ENCODE measurements at regions not wholly inside any gene's neighbourhood (a gene's known extent, or its start where the extent isn't known, plus 50 kb on each side); places are given as distances from the start of the nearest gene placed in this dataset.
"Not testable (repeated sequence)": the region's sequence is repeated elsewhere in the genome, so short reads cannot be mapped to it uniquely, and the experiment has no call there.

DNA sequence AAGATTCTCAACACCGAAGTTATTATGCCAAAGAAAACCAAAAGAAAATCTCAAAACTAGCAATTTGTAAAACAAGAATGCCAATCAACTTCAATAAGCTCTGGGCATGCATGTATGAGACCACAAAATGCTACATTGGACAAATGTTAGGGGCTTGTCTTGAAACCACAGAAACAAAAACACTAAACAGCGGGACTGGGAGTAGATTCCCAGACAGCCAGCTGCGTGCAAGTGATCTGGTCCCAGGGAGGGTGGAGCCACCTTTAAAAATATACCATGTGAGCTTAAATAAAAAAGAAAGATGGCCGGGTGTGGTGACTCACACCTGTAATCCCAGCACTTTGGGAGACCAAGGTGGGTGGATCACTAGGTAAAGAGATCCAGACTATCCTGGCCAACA, 163.6 kb upstream of the PRICKLE2 start:
- H3K4me1 Mint-ChIP-seq = no peaks in the 10 kb centered on the region
- H3K27ac Mint-ChIP-seq = no peak overlapping the region
- no peak for ATAC-seq
- peaks cover 10% of the 10 kb centered on the region for H3K27me3 Mint-ChIP-seq
- H3K36me3 Mint-ChIP-seq = no peaks in the 10 kb centered on the region
- no peaks in the 10 kb centered on the region for H3K9me3 Mint-ChIP-seq
- H3K4me3 Mint-ChIP-seq = no peak overlapping the region

DNA sequence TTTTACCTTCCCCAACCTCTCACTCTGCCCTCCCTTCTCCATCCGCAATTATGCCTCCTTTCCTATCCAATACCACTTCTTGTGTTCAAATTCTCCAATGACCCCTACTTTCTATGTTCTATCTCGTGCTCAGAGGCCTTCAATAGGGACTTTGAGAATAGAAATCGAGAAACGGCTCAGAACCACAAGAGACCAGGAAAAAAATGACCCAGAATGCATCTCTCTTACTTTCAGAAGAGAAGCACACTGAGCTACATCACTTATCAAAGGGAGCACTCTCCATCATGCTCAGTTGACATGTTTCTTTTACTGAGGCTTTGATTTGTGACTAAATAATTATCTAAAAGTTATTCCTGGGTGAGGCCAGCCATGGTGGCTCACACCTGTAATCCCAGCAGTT, 162.4 kb upstream of the PRICKLE2 start:
- Mint-ChIP-seq H3K9me3 (no peaks in the 10 kb centered on the region), H3K4me3 (no peak overlapping the region), H3K4me1 (no peaks in the 10 kb centered on the region), H3K36me3 (no peaks in the 10 kb centered on the region), H3K27me3 (peaks cover 10% of the 10 kb centered on the region), H3K27ac (no peak overlapping the region)
- ATAC-seq = no peak

GRCh38 chr3:64385277-64385676, 160.0 kb upstream of the PRICKLE2 start:
- H3K27ac Mint-ChIP-seq = no peak overlapping the region
- ATAC-seq = no peak
- no peaks in the 10 kb centered on the region for H3K4me1 Mint-ChIP-seq
- no peak overlapping the region for H3K4me3 Mint-ChIP-seq
- H3K36me3 Mint-ChIP-seq = no peaks in the 10 kb centered on the region
- H3K9me3 Mint-ChIP-seq = no peaks in the 10 kb centered on the region
- peaks cover 10% of the 10 kb centered on the region for H3K27me3 Mint-ChIP-seq

DNA sequence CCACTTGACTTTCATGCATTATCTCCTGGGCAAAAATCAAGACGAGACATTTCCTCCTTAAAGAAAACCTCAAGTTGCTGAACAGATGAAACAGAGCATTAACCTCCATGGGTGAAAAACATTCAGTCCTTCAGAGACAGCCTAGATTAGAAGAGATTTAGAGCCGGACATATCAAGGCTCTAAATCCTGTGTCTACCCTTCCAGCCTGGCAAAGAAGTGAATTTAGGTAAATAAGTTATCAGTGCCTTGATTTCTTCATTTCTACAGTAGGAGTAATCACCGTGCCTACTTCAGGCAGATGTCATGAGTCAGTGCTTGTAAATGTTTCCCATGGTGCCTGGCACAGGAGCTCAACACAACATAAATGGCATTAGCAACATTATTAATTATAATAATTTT, 159.3 kb upstream of the PRICKLE2 start:
- Mint-ChIP-seq H3K27ac (no peak overlapping the region), H3K4me3 (no peak overlapping the region), H3K27me3 (peaks cover 10% of the 10 kb centered on the region), H3K4me1 (no peaks in the 10 kb centered on the region), H3K9me3 (no peaks in the 10 kb centered on the region), H3K36me3 (no peaks in the 10 kb centered on the region)
- no peak for ATAC-seq

DNA sequence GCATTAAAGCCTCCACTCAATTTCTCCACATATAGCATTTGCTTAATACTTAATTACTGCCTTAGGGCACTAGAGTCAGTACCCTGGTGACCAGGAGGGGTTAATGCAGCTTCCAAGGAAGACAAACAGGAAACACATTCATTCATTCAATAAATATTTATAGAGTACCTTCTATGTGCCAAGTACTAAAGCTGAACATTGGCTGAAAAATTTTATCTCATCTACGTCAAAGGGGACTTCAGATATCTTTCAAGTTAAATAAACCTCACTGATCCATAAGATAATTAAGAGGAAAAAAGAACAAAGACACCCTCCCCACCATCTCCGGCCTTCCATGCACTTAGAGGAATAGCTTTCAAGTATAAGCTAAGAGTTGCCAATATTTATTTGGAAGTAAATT, 156.9 kb upstream of the PRICKLE2 start:
- Mint-ChIP-seq H3K4me3 (no peak overlapping the region), H3K27ac (no peak overlapping the region), H3K4me1 (no peaks in the 10 kb centered on the region), H3K36me3 (no peaks in the 10 kb centered on the region), H3K9me3 (no peaks in the 10 kb centered on the region), H3K27me3 (peaks cover 1% of the 10 kb centered on the region)
- no peak for ATAC-seq

DNA sequence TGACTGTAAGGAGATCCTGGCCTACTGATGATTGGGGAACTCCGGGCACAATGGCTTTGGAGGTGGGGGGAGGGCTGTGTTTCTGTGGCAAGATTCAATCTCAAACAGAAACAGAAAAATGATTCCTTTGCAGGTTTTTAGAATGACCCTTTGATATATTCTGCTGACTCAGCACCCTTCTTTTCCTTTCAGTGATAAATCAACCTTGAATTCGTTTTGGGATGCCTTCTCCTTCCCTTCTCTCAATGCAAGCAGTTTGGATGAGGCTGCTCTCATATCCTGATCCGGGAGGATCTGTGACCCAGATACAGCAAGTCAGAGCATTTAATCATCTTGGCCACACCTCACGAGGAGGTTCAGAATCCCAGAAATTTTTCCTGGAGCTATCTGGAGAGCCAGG, 156.1 kb upstream of the PRICKLE2 start:
- ATAC-seq = no peak
- H3K4me1 Mint-ChIP-seq = no peaks in the 10 kb centered on the region
- H3K36me3 Mint-ChIP-seq = no peaks in the 10 kb centered on the region
- no peaks in the 10 kb centered on the region for H3K9me3 Mint-ChIP-seq
- H3K4me3 Mint-ChIP-seq = no peak overlapping the region
- no peak overlapping the region for H3K27ac Mint-ChIP-seq
- no peaks in the 10 kb centered on the region for H3K27me3 Mint-ChIP-seq

DNA sequence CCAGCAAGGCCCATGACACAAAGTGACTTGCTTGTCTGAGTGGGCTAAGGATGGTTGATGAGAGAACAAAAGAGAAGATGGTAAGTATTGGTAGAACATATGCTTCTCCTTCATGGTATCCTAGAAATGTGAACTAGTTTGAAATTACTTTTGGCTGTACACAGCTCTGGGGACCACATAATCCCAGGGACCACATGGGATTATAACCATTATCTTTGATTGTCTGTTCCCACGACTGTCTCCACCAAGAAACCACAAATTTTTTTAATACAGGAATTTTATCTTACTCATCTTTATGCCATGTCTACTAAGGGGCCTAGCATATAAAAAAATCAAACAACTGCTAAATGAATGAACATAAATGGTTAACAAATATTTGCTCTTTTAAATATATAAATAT, 155.3 kb upstream of the PRICKLE2 start:
- H3K27ac Mint-ChIP-seq = no peak overlapping the region
- no peaks in the 10 kb centered on the region for H3K36me3 Mint-ChIP-seq
- H3K4me3 Mint-ChIP-seq = no peak overlapping the region
- H3K4me1 Mint-ChIP-seq = no peaks in the 10 kb centered on the region
- no peaks in the 10 kb centered on the region for H3K27me3 Mint-ChIP-seq
- no peak for ATAC-seq
- no peaks in the 10 kb centered on the region for H3K9me3 Mint-ChIP-seq

DNA sequence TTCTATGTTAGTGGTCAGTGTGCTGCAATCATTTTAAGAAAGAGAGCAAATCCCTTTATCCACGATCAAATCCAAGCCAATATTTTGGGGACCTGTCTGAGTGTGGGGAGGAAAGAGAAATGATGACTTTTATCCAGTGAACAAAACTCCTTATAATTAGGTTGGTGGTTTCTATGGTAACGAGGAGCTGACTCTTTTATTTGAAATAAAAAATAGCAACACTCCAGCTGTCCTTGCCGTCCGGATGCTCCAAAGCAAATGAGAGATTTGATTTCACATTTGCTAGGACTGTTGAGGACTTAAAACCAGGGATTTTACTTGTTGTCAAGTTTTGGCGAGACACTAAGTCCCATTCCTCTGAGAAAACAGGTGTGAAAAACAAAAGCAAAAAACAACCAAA, 154.0 kb upstream of the PRICKLE2 start:
- H3K4me3 Mint-ChIP-seq = no peak overlapping the region

DNA sequence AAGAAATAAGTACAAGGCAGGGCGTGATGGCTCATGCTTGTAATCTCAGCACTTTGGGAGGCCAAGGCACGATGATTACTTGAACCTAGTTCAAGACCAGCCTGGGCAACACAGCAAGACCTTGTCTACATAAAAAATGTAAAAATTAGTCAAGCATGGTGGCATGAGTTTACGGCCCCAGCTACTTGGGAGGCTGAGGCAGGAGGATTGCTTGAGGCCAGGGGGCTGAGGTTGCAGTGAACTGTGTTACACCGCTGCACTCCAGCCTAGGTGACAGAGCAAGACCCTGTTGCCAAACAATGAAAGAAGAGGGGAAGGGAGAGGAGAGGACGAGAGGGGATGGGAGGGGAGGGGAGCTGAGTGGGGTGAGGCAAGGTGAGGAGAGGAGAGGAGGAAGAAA, 152.7 kb upstream of the PRICKLE2 start:
- Mint-ChIP-seq H3K9me3 (peaks cover 3% of the 10 kb centered on the region), H3K27me3 (no peaks in the 10 kb centered on the region), H3K4me1 (no peaks in the 10 kb centered on the region), H3K27ac (no peak overlapping the region), H3K4me3 (no peak overlapping the region), H3K36me3 (no peaks in the 10 kb centered on the region)
- no peak for ATAC-seq

More for the DNA sequence above, 154.0 kb upstream of the PRICKLE2 start:
- H3K36me3 Mint-ChIP-seq = no peaks in the 10 kb centered on the region
- H3K27ac Mint-ChIP-seq = no peak overlapping the region
- no peaks in the 10 kb centered on the region for H3K4me1 Mint-ChIP-seq
- ATAC-seq = no peak
- no peaks in the 10 kb centered on the region for H3K27me3 Mint-ChIP-seq
- peaks cover 3% of the 10 kb centered on the region for H3K9me3 Mint-ChIP-seq

DNA sequence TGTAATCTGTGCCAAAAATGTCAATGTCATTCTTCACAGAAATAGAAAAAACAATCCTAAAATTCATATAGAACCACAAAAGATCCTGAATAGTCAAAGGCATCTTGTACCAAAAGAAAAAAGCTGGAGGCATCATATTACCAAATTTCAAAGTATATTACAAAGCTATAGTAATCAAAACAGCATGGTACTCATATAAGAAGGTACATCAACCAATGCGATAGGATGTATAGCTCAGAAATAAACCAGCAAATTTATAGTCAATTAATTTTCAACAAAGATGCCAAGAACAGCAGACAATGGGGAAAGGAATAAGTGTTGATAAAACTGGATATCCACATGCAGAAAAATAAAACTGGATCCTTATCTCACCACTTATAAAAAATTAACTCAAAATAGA, 150.5 kb upstream of the PRICKLE2 start:
- Mint-ChIP-seq H3K27me3 (peaks cover under 1% of the 10 kb centered on the region), H3K36me3 (no peaks in the 10 kb centered on the region), H3K4me1 (no peaks in the 10 kb centered on the region), H3K4me3 (no peak overlapping the region), H3K27ac (no peak overlapping the region), H3K9me3 (peaks cover 3% of the 10 kb centered on the region)
- no peak for ATAC-seq

DNA sequence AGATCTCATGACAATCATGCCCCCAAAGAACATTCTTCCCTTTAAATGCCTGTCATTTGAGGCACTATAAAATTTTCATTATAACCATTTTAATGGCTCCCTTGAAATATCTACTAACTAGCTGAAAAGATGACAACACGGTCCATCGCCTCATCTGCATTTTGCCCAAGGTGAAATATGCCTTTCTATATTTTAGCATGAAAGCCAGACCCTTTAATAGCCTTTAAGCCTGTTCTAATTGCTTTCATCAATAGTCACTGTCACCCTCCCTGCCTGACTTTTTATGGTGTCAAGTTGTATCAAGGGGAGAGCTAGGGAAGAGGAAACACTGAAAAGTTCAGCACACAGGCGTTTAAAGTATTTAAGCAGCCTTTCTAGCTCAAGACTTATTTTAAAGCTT, 144.1 kb upstream of the PRICKLE2 start:
- no peaks in the 10 kb centered on the region for H3K9me3 Mint-ChIP-seq
- peaks cover 25% of the 10 kb centered on the region for H3K27me3 Mint-ChIP-seq
- no peak overlapping the region for H3K4me3 Mint-ChIP-seq
- no peaks in the 10 kb centered on the region for H3K36me3 Mint-ChIP-seq
- H3K4me1 Mint-ChIP-seq = no peaks in the 10 kb centered on the region
- no peak overlapping the region for H3K27ac Mint-ChIP-seq
- ATAC-seq = no peak

- H3K9me3 Mint-ChIP-seq = no peaks in the 10 kb centered on the region
- peaks cover 25% of the 10 kb centered on the region for H3K27me3 Mint-ChIP-seq
These were observed 143.2 kb upstream of the PRICKLE2 start for GRCh38 chr3:64368257-64369020.

DNA sequence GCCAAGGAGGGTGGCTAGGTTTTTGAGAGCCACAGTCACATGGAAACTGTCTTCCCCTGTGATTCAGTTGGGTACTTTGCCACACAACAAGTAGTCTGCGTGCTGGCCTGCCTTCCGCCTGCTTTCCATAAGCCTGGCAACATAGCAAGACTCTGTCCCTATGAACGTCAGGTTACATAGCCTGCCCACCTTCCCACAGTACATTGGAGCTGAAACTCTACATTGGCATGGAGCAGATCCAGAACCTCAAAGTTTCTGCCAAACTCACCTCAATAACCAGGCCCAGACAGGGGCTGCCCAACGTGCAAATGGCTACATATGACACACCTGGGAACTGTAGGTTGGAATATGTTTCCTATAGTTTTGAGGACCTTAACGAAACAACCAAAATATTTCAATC, 140.6 kb upstream of the PRICKLE2 start:
- ATAC-seq = no peak
- Mint-ChIP-seq H3K9me3 (no peaks in the 10 kb centered on the region), H3K4me1 (no peaks in the 10 kb centered on the region), H3K27ac (no peak overlapping the region), H3K36me3 (no peaks in the 10 kb centered on the region), H3K4me3 (no peak overlapping the region), H3K27me3 (peaks cover 25% of the 10 kb centered on the region)

More at GRCh38 chr3:64368257-64369020, 143.2 kb upstream of the PRICKLE2 start:
- Mint-ChIP-seq H3K4me1 (no peaks in the 10 kb centered on the region), H3K27ac (no peak overlapping the region), H3K36me3 (no peaks in the 10 kb centered on the region), H3K4me3 (no peak overlapping the region)
- no peak for ATAC-seq

- no peak overlapping the region for H3K27ac Mint-ChIP-seq
- no peaks in the 10 kb centered on the region for H3K4me1 Mint-ChIP-seq
- no peak overlapping the region for H3K4me3 Mint-ChIP-seq
- H3K27me3 Mint-ChIP-seq = peaks cover 11% of the 10 kb centered on the region
- no peaks in the 10 kb centered on the region for H3K9me3 Mint-ChIP-seq
- no peaks in the 10 kb centered on the region for H3K36me3 Mint-ChIP-seq
- no peak for ATAC-seq
These were observed 138.6 kb upstream of the PRICKLE2 start for GRCh38 chr3:64363842-64364241.

GRCh38 chr3:64361962-64362735, 136.9 kb upstream of the PRICKLE2 start:
- H3K4me1 Mint-ChIP-seq = peaks cover 7% of the 10 kb centered on the region
- no peaks in the 10 kb centered on the region for H3K9me3 Mint-ChIP-seq
- no peaks in the 10 kb centered on the region for H3K36me3 Mint-ChIP-seq
- H3K4me3 Mint-ChIP-seq = no peak overlapping the region
- H3K27ac Mint-ChIP-seq = no peak overlapping the region
- H3K27me3 Mint-ChIP-seq = peaks cover 5% of the 10 kb centered on the region
- no peak for ATAC-seq

DNA sequence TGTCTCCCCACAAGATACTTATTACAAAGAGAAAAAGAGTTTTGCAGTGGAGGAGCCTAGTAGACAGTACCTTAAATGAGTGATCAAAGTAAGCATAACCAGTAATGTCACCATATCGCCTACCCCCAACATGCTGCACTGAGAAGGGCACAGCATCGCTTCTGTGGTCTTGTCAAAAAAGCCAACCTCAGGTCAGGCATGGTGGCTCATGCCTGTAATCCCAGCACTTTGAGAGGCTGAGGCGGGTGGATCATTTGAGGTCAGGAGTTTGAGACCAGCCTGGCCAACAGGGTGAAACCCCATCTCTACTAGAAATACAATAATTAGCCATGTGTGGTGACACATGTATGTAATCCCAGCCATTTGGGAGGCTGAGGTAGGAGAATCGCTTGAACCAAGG, 135.8 kb upstream of the PRICKLE2 start:
- H3K36me3 Mint-ChIP-seq, H3K4me1 Mint-ChIP-seq, H3K4me3 Mint-ChIP-seq, H3K27ac Mint-ChIP-seq, ATAC-seq, H3K27me3 Mint-ChIP-seq, H3K9me3 Mint-ChIP-seq: not testable (repeated sequence)

All from stimulated activated memory B cell treated with anti-CD40 and anti-IgM and Interleukin-4, amounts not matched to agents 10 μg/mL and 1 μg/mL and 100 μg/mL, for 72 hours (primary cell).